HG02642 (cell line): ENCODE measurements at regions not wholly inside any gene's neighbourhood (a gene's known extent, or its start where the extent isn't known, plus 50 kb on each side); places are given as distances from the start of the nearest gene placed in this dataset.

ENCODE experiments used
- ATAC-seq: cut with Tn5 transposase; IDR thresholded peaks from one replicate; pipeline ENCODE4 v1.9.1; 2021; ENCODE audit warnings: mild to moderate bottlenecking; ENCODE audit not compliant: unreplicated experiment, poor library complexity

GRCh38 chrX:11949291-11949690 lies 189.0 kb upstream of the FRMPD4 start:
- ATAC-seq: no peak

- ATAC-seq: no peak
Measured at GRCh38 chrX:11952176-11952720, 186.0 kb upstream of the FRMPD4 start.

GRCh38 chrX:11953615-11954014 lies 184.7 kb upstream of the FRMPD4 start:
- ATAC-seq: no peak

- no peak for ATAC-seq
Measured at GRCh38 chrX:11954176-11954575, 184.1 kb upstream of the FRMPD4 start.

GRCh38 chrX:11960031-11960430 lies 178.2 kb upstream of the FRMPD4 start:
- ATAC-seq: no peak

GRCh38 chrX:11965436-11965835 lies 172.8 kb upstream of the FRMPD4 start:
- ATAC-seq: no peak

- no peak for ATAC-seq
Measured at GRCh38 chrX:11967986-11968869, 170.0 kb upstream of the FRMPD4 start.

GRCh38 chrX:11968991-11969390 lies 169.3 kb upstream of the FRMPD4 start:
- no peak for ATAC-seq

- no peak for ATAC-seq
Measured at GRCh38 chrX:11970578-11971359, 167.5 kb upstream of the FRMPD4 start.

GRCh38 chrX:11976663-11977062 lies 161.6 kb upstream of the FRMPD4 start:
- no peak for ATAC-seq

- no peak for ATAC-seq
Measured at GRCh38 chrX:11992271-11992670, 146.0 kb upstream of the FRMPD4 start.

- no peak for ATAC-seq
Measured at GRCh38 chrX:11995146-11995545, 143.1 kb upstream of the FRMPD4 start.

- no peak for ATAC-seq
Measured at GRCh38 chrX:11996810-11997209, 141.5 kb upstream of the FRMPD4 start.

- no peak for ATAC-seq
Measured at GRCh38 chrX:11998944-11999343, 139.3 kb upstream of the FRMPD4 start.

GRCh38 chrX:12002876-12003275 lies 135.4 kb upstream of the FRMPD4 start:
- no peak for ATAC-seq

GRCh38 chrX:12007881-12008280 lies 130.4 kb upstream of the FRMPD4 start:
- no peak for ATAC-seq

GRCh38 chrX:12010436-12010835 lies 127.8 kb upstream of the FRMPD4 start:
- ATAC-seq: no peak

- no peak for ATAC-seq
Measured at GRCh38 chrX:12011075-12011474, 127.2 kb upstream of the FRMPD4 start.

GRCh38 chrX:12013211-12013618 lies 125.1 kb upstream of the FRMPD4 start:
- no peak for ATAC-seq

- no peak for ATAC-seq
Measured at GRCh38 chrX:12021698-12022097, 116.6 kb upstream of the FRMPD4 start.

GRCh38 chrX:12026481-12026880 lies 111.8 kb upstream of the FRMPD4 start:
- no peak for ATAC-seq
